Hypothalamus (tissue), 51 donors: ENCODE measurements at regions not wholly inside any gene's neighbourhood (a gene's known extent, or its start where the extent isn't known, plus 50 kb on each side); places are given as distances from the start of the nearest gene placed in this dataset.
"Not testable (repeated sequence)": the region's sequence is repeated elsewhere in the genome, so short reads cannot be mapped to it uniquely, and the experiment has no call there.

Experiments used
- DNase-seq, 51 donors: peaks; one replicate each; lab custom pipeline; 2025; lab: John Stamatoyannopoulos, UW

- DNase-seq = no peak
Observed at GRCh38 chr10:23630885-23631284, 192.0 kb downstream of the OTUD1 start.

- peak in 2 of 51 donors; percentile 1 to 2 for DNase-seq
Observed at GRCh38 chr10:23643111-23643780, 204.4 kb downstream of the OTUD1 start.

- DNase-seq = no peak
Observed at GRCh38 chr10:23648618-23649017, 209.7 kb downstream of the OTUD1 start.

- no peak for DNase-seq
Observed at GRCh38 chr10:23656735-23657134, 217.9 kb downstream of the OTUD1 start.

GRCh38 chr10:23657677-23658076 lies 218.8 kb downstream of the OTUD1 start:
- DNase-seq = no peak

- DNase-seq = not testable (repeated sequence)
Observed at GRCh38 chr10:23671866-23672265, 233.0 kb downstream of the OTUD1 start.

GRCh38 chr10:23675585-23675984 lies 236.7 kb downstream of the OTUD1 start:
- DNase-seq = no peak

- DNase-seq = no peak
Observed at GRCh38 chr10:23676296-23676695, 237.4 kb downstream of the OTUD1 start.

GRCh38 chr10:23686722-23687121 lies 247.8 kb downstream of the OTUD1 start:
- DNase-seq = no peak

GRCh38 chr10:23692736-23693135 lies 253.9 kb downstream of the OTUD1 start:
- no peak for DNase-seq

- peak in 9 of 51 donors; percentile 3 to 36 (median 9) for DNase-seq
Observed at GRCh38 chr10:23693501-23693901, 254.6 kb downstream of the OTUD1 start.

GRCh38 chr10:23693925-23694324 lies 255.1 kb downstream of the OTUD1 start:
- DNase-seq = peak in 1 of 51 donors; percentile 6

- DNase-seq = peak in 14 of 51 donors; percentile 6 to 43 (median 25)
Observed at GRCh38 chr10:23694446-23694920, 255.6 kb downstream of the OTUD1 start.

GRCh38 chr10:23694921-23695824 lies 256.3 kb downstream of the OTUD1 start:
- peak in 3 of 51 donors; percentile 30 to 31 (median 31) for DNase-seq

GRCh38 chr10:23695825-23696420 lies 257.0 kb downstream of the OTUD1 start:
- DNase-seq = no peak

GRCh38 chr10:23696476-23696875 lies 257.6 kb downstream of the OTUD1 start:
- DNase-seq = no peak

GRCh38 chr10:23702977-23703414 lies 264.1 kb downstream of the OTUD1 start:
- DNase-seq = peak in 23 of 51 donors; percentile 4 to 52 (median 25)

- no peak for DNase-seq
Observed at GRCh38 chr10:23715363-23715762, 276.5 kb downstream of the OTUD1 start.

- DNase-seq = no peak
Observed at GRCh38 chr10:23717913-23718312, 279.0 kb downstream of the OTUD1 start.

GRCh38 chr10:23718946-23719345 lies 280.1 kb downstream of the OTUD1 start:
- peak in 4 of 51 donors; percentile 2 to 40 (median 10) for DNase-seq

GRCh38 chr10:23723796-23724195 lies 284.9 kb downstream of the OTUD1 start:
- no peak for DNase-seq
